ENCODE measurements at regions not wholly inside any gene's neighbourhood (a gene's known extent, or its start where the extent isn't known, plus 50 kb on each side); places are given as distances from the start of the nearest gene placed in this dataset.

GRCh38 chr10:53005612-53006345 is 233.2 kb upstream of the MBL2 start:
- Histone ChIP-seq H3K9ac (no peak overlapping the region), H3K4me1 (ENCODE audit: low read depth, poor library complexity, severe bottlenecking) (no peaks in the 10 kb centered on the region), H3K27me3 (ENCODE audit: insufficient read depth, low read depth) (no peaks in the 10 kb centered on the region), H2AFZ (ENCODE audit: low read depth) (no peak overlapping the region), H3K4me2 (no peak overlapping the region), H3K36me3 (ENCODE audit: insufficient read depth) (no peaks in the 10 kb centered on the region), H3K79me2 (ENCODE audit: insufficient read depth, low read depth) (no peaks in the 10 kb centered on the region), H3K27ac (no peak overlapping the region), H4K20me1 (ENCODE audit: insufficient read depth) (no peaks in the 10 kb centered on the region), H3K4me3 (IDR thresholded peaks at IDR 0.05; ENCODE audit: insufficient read depth, low read depth, low read length) (no peak overlapping the region)
- no peak for TF ChIP-seq CTCF (conservative IDR thresholded peaks at IDR 0.05; ENCODE audit: low read depth, low read length)

- Histone ChIP-seq H3K4me3 (IDR thresholded peaks at IDR 0.05; ENCODE audit: insufficient read depth, low read depth, low read length) (no peak overlapping the region), H3K79me2 (ENCODE audit: insufficient read depth, low read depth) (no peaks in the 10 kb centered on the region), H4K20me1 (ENCODE audit: insufficient read depth) (no peaks in the 10 kb centered on the region), H3K27ac (no peak overlapping the region), H3K36me3 (ENCODE audit: insufficient read depth) (no peaks in the 10 kb centered on the region), H3K4me2 (no peak overlapping the region), H2AFZ (ENCODE audit: low read depth) (no peak overlapping the region), H3K4me1 (ENCODE audit: low read depth, poor library complexity, severe bottlenecking) (no peaks in the 10 kb centered on the region), H3K27me3 (ENCODE audit: insufficient read depth, low read depth) (no peaks in the 10 kb centered on the region), H3K9ac (no peak overlapping the region)
- TF ChIP-seq CTCF (conservative IDR thresholded peaks at IDR 0.05; ENCODE audit: low read depth, low read length): no peak
These were observed 230.5 kb upstream of the MBL2 start for GRCh38 chr10:53003094-53003493.

GRCh38 chr10:52999681-53000080 is 227.1 kb upstream of the MBL2 start:
- Histone ChIP-seq H3K27me3 (ENCODE audit: insufficient read depth, low read depth) (no peaks in the 10 kb centered on the region), H3K9ac (no peak overlapping the region), H3K4me2 (no peak overlapping the region), H3K79me2 (ENCODE audit: insufficient read depth, low read depth) (no peaks in the 10 kb centered on the region), H2AFZ (ENCODE audit: low read depth) (no peak overlapping the region), H3K36me3 (ENCODE audit: insufficient read depth) (no peaks in the 10 kb centered on the region), H4K20me1 (ENCODE audit: insufficient read depth) (no peaks in the 10 kb centered on the region), H3K27ac (no peak overlapping the region), H3K4me3 (IDR thresholded peaks at IDR 0.05; ENCODE audit: insufficient read depth, low read depth, low read length) (no peak overlapping the region), H3K4me1 (ENCODE audit: low read depth, poor library complexity, severe bottlenecking) (no peaks in the 10 kb centered on the region)
- TF ChIP-seq CTCF (conservative IDR thresholded peaks at IDR 0.05; ENCODE audit: low read depth, low read length): no peak

GRCh38 chr10:52999258-52999657 is 226.7 kb upstream of the MBL2 start:
- no peak overlapping the region for H2AFZ ChIP-seq (ENCODE audit: low read depth)

More at GRCh38 chr10:52999258-52999657, 226.7 kb upstream of the MBL2 start:
- Histone ChIP-seq H3K9ac (no peak overlapping the region), H3K27me3 (ENCODE audit: insufficient read depth, low read depth) (no peaks in the 10 kb centered on the region), H3K79me2 (ENCODE audit: insufficient read depth, low read depth) (no peaks in the 10 kb centered on the region), H3K4me1 (ENCODE audit: low read depth, poor library complexity, severe bottlenecking) (no peaks in the 10 kb centered on the region), H3K4me2 (no peak overlapping the region), H4K20me1 (ENCODE audit: insufficient read depth) (no peaks in the 10 kb centered on the region), H3K36me3 (ENCODE audit: insufficient read depth) (no peaks in the 10 kb centered on the region), H3K27ac (no peak overlapping the region), H3K4me3 (IDR thresholded peaks at IDR 0.05; ENCODE audit: insufficient read depth, low read depth, low read length) (no peak overlapping the region)
- TF ChIP-seq CTCF (conservative IDR thresholded peaks at IDR 0.05; ENCODE audit: low read depth, low read length): no peak

Measured in KMS-11 (cell line).